Left cardiac atrium (tissue), 4 donors: ENCODE measurements at regions not wholly inside any gene's neighbourhood (a gene's known extent, or its start where the extent isn't known, plus 50 kb on each side); places are given as distances from the start of the nearest gene placed in this dataset.
A peak's percentile ranks its signal among the peaks of the same experiment; 100 is the strongest.
"Not testable (repeated sequence)": the region's sequence is repeated elsewhere in the genome, so short reads cannot be mapped to it uniquely, and the experiment has no call there.

Source experiments
- ATAC-seq, 2 donors: fragments of 200-7000 bp; cut with Tn5 transposase; one replicate each; pipeline ENCODE4 v1.9.1; 2020; ENCODE audit warnings: mild to moderate bottlenecking in 2 of 2, moderate library complexity in 2 of 2
- DNase-seq: peaks from one replicate; pipeline ENCODE4 v3.0.0-alpha.2; 2020
- intact Hi-C, 2 donors: fragments of 100-400 bp; cut with DNase I; formaldehyde crosslinking; loops; one replicate each; pipeline versions ENCODE4 v1.14.1 to v1.15.1; 2022 to 2023
- donor health status: DM: no; HTN: yes; CAD: no.
- donor health status: DM: no; HTN: yes; CAD: no; lungs with severe emphysema.
- donor health status: DM: yes; HTN: yes; CAD: no.
- donor health status: Dilated cardiomyopathy.

DNA sequence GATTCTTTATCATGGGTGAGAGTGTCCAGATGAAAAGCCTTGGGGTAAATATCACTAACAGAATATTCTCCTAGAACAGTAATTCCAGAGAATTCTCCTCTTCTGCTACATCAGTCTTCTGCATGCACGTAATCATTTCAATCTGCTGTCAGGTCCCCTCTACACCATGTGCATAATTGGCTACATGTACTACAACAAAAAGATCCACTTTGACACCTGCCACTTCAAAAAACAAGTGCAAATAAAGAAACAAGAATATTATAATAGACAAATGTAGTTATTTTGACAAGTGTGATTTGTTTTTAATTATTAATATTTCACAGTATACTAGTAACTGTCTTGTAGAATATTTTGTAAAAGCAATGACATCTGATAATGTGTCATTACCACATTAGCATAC, 154.2 kb downstream of the SAMD5 start:
- intact Hi-C loops, result loop anchor here in 1 of 2 donors (10.0 kb wide), 1 partner anchor 492 kb away; no protein-coding TSS in a partner anchor
- ATAC-seq (no peak), DNase-seq (no peak)

GRCh38 chr6:147664092-147664491, 155.6 kb downstream of the SAMD5 start:
- ATAC-seq (no peak), DNase-seq (no peak)
- intact Hi-C loops, result loop anchor here in 1 of 2 donors (10.0 kb wide), 1 partner anchor 491 kb away; no protein-coding TSS in a partner anchor

DNA sequence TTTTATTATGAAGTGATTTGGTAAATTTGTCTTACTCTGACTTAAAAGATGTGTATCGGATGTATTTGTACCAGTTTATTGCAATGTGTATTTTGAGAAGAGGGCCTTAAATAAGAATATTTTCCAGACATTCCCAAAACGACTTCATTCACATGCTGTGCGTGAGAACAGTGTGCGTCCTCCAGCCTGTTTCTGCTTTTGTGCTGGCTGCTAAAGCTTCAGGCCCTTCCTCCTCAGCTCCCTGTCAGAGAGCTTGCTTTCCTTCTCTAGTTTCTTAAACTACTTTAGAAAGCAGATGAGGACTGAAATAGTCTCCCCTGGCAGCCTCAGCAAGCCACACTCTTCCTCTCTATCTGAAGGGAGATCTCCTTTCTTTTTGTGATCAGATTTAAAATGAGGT, 157.8 kb downstream of the SAMD5 start:
- ATAC-seq (no peak), DNase-seq (no peak)
- intact Hi-C loops, result loop anchor here in 1 of 2 donors (10.0 kb wide), 1 partner anchor 489 kb away; no protein-coding TSS in a partner anchor

- intact Hi-C loops, result loop anchor here in 1 of 2 donors (10.0 kb wide), 1 partner anchor 488 kb away; no protein-coding TSS in a partner anchor
- DNase-seq (no peak), ATAC-seq (no peak)
Observed at GRCh38 chr6:147667082-147667481, 158.6 kb downstream of the SAMD5 start.

GRCh38 chr6:147674099-147674498, 165.6 kb downstream of the SAMD5 start:
- intact Hi-C loops, result no loop called here
- no peak for ATAC-seq
- DNase-seq, result no peak

DNA sequence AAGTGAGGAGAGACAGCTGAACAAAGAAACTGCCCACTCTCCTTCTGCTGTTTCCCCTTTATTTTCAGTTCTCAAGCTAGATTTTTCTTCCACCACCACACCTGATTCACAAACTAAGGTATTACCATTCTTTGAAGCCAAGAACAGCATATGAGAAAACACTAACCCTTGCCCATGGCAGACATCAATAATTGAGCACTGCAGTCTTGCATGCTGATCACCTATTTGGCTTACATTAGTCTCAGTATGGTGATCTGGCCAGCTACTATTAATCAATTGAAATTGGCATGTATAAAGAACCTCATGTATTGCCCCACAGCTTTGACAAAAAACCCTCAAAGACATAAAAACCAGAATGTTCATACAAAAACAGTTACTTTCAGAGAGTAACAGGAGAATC, 166.3 kb downstream of the SAMD5 start:
- ATAC-seq (no peak), DNase-seq (no peak)
- intact Hi-C loops, result no loop called here

DNA sequence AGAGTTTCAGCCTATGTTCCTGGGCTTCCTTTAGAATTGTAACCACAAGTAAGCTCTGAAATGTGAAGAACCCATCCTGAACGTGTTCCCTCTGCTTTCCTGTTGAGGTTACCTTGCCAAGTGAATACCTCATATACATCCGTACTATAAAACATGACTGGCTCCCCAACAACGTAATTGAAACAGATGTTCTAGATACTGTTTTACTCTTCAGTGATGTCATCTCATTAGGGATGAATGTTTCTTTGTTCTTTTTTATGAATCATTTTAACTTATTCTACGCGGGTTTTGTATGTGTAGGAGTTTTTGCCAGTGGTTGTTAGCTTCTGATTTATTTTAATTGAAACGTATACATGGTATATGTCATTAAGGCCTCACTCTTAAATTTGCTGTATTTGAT, 166.8 kb downstream of the SAMD5 start:
- no peak for ATAC-seq
- intact Hi-C loops, result no loop called here
- DNase-seq, result no peak

DNA sequence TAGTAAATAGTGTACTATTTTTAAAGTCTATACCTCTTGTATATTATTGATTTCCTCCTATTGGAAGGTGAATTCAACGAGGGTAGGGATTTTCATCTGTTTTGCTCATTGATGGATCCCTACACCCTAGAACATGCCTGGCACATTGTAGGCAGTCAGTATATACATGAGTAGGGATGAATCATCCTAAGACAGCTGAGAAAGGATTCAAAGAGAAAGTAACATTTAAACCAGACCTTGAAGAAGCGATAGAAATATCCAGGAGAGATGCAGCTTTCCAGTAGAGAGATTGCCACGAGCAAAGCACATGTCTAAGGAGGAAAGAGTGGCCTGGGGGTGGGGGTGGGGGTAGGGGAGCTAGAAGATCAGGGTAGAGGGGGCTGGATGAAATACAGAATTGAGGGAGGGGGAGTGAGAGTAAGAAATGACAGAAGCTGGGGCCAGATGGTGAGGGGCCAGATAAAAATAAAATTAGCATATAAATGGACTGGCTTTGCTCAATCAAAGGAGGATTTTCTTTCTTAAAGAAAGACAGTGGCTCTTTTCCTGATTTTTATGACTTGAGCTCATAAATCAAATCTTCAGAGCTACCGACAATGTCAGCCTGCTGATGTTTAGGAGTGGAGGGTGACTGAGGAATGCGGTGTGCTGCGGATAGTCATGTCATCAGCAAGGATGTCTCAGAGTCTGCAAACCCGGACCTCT, 168.2 kb downstream of the SAMD5 start:
- no peak for DNase-seq
- ATAC-seq, result no peak
- intact Hi-C loops, result no loop called here

DNA sequence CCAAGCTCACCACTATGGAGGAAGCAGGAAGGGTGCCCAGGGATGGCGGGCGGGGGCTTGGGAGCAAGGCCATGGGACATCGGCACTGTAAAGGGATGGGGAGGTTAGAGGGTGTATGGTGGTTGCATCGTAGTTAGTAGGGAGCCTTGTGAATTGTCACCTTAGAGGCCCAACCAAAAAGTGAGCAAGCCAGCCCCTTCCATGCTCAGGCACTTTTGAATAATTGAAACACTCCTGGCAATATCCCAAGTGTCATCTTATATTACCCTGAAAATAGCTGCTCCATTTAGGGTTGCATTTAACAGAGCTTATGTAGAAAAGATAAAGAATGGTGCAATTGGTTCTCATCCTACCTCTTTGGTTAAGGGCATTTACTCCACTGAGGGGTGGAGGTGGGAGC, 169.2 kb downstream of the SAMD5 start:
- ATAC-seq (no peak), DNase-seq (no peak)
- intact Hi-C loops, result no loop called here

- no peak for ATAC-seq
Observed at GRCh38 chr6:147678253-147678652, 169.8 kb downstream of the SAMD5 start.

DNA sequence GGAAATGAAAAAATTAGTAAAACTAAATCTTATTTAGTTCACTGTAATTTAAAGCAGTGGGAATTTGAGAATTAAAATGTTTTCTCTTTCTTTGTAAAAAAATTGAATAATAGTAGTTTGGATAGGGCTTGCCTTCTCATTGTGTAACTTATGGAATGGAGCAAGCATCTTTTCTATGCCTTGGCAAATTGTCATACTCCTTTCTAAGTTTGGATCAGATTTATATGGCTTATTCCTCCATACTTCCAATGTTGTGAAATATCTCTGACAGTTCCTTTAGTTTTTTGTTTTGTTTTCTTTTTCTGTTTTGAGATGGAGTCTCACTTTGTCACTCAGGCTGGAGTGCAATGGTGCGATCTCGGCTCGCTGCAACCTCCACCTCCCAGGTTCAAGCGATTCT, 176.4 kb downstream of the SAMD5 start:
- intact Hi-C loops, result no loop called here
- no peak for DNase-seq
- ATAC-seq, result no peak

More at GRCh38 chr6:147678253-147678652, 169.8 kb downstream of the SAMD5 start:
- intact Hi-C loops, result no loop called here
- no peak for DNase-seq

DNA sequence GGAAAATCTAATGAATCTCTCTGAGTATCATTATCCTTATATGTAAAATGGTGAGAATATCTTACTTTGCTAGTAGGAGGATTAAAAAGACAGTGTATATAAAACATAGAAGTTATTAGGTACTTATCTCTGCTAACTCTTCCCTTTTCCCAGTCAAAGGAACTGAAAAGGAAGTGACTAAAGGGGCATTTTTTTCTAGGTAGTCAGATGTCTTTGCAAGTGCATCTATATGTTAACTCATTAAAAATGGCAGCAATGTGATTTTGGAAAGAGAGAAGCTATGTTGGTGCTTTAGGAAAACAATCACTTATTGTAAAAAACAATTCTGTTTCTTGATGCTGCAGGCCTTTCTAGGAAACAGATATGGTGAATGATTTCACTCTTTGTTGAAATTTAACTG, 180.9 kb downstream of the SAMD5 start:
- intact Hi-C loops, result no loop called here
- DNase-seq, result no peak
- no peak for ATAC-seq

- intact Hi-C loops, result no loop called here
- DNase-seq (no peak), ATAC-seq (no peak)
Observed at GRCh38 chr6:147691446-147691845, 183.0 kb downstream of the SAMD5 start.

DNA sequence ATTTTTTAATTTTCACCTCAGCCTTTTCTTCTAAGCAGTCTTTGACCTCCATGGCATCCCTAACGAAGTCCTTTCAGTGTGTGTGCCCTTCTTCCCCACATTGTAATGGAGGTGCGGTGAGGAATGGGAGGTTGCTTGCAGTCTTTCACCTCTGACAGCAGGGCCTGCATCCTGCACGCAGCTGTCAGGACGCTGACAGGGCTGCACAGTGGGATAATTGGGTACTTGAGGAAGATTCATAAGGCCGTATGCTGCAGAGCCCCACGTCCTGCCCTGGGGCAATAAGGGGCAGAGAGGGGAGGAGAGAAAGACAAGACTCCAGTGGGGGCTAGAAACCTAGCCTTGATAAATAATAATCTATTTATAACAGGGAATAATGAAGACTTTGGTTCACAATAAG, 184.7 kb downstream of the SAMD5 start:
- no peak for DNase-seq
- ATAC-seq, result no peak
- intact Hi-C loops, result no loop called here

DNA sequence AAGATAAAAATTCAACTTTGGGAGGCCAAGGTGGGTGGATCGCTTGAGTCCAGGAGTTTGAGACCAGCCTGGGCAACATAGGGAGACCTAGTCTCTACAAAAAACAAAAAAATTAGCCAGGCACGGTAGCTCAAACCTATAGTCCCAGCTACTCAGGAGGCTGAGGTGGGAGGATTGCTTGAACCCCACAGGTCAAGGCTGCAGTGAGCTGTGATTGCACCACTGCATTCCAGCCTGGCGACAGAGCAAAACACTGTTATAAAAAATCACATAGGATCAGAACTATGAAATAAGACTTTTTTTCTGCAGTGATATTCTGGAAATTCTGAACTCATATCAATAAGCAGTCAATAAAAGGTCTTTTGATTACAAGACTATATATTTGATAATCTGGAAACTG, 186.1 kb downstream of the SAMD5 start:
- ATAC-seq, intact Hi-C loops, DNase-seq: not testable (repeated sequence)

DNA sequence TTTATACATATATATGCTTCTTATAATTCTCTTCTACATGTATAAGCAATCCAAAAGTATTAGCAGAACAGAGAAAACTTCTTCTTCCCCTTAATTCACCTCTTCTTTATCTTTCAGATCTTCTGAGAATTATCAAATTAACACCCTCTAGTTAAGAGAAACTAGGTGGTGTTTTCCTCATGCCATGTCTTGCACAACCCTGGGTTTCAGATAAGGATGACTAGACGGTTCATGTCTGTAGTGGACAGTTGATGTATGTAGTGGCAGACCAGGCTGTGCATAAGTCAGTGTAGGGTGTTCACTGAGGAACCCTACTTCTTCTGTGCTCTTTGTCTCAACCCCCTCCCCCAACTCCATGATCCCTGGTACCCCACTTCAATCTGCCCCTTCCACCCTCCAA, 187.3 kb downstream of the SAMD5 start:
- DNase-seq (no peak), ATAC-seq (no peak)
- intact Hi-C loops, result no loop called here

DNA sequence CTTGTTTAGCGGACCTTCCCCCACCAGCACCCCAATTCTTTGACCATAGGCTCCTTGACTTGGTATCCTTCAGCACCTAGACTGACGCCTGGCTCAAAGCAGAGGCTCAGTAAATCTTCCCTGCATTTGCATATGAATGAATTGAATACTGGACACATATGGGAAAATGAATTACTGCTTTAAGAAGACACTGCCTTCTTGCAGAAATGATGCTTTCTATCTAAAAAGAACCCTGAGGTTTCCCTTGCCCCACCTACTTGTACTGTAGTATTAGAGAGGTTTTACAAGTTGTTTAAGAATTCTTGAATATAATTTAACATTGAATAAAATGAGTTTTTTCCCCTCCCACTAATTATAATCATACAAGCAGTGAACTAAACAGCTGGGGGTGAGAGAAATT, 190.7 kb downstream of the SAMD5 start:
- ATAC-seq (no peak), DNase-seq (no peak)
- intact Hi-C loops, result no loop called here

GRCh38 chr6:147699637-147700036, 191.1 kb downstream of the SAMD5 start:
- intact Hi-C loops, result no loop called here
- ATAC-seq, result peak in 1 of 2 donors; percentile 42
- no peak for DNase-seq

DNA sequence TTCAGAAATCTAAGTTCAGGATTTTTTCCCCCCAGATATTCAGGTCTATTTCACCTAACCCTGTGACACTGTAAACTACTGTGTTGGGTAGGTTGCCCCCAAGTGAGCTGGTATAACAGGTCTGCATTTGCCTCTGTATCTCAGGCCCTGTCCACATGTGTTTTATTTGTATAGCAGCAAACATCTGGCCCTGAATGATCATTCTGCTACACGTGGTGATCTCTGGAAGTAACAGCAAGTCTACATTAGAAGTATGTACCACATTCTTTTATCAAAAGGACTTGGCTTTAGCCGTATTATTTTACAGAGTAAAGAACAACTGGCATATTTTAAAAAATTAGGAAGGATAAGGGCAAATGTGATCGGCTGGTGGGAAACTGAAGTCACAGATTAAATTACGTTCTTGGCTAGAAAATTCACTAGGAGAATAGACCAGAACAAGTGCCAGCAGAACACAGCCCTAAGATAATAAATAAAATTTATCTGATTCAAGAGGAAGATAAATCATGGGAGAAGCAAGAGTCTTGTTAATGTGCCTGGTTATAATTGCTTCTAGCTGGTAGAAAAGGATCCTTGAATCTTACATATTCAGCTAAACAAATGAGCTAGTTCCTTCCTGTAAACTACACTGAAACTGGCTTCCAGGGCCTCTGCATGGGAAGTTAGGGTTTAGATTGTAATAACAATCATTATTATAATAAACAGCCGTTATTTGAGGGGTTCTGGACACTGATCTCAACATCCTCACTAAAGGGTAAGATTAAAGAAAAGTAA, 192.1 kb downstream of the SAMD5 start:
- ATAC-seq (no peak), DNase-seq (no peak)
- intact Hi-C loops, result no loop called here

GRCh38 chr6:147704691-147705090, 196.2 kb downstream of the SAMD5 start:
- ATAC-seq (no peak), DNase-seq (no peak)
- intact Hi-C loops, result no loop called here

GRCh38 chr6:147707524-147707923, 199.0 kb downstream of the SAMD5 start:
- DNase-seq (no peak), ATAC-seq (no peak)
- intact Hi-C loops, result no loop called here
